SK-N-SH (cell line): ENCODE measurements at regions not wholly inside any gene's neighbourhood (a gene's known extent, or its start where the extent isn't known, plus 50 kb on each side); places are given as distances from the start of the nearest gene placed in this dataset.

Source experiments
- CTCF ChIA-PET: fragments of 300-600, 350-600 bp; formaldehyde crosslinking; extraction: SDS; loops from one replicate; lab custom pipeline; 2021; lab: Yijun Ruan, JAX
- POLR2A ChIA-PET: fragments of 350-600 bp; sonication (Branson Sonifier 250); formaldehyde crosslinking; extraction: SDS; loops from one replicate; lab custom pipeline; 2020; ENCODE audit warnings: antibody characterized with exemption, inconsistent platforms; lab: Yijun Ruan, JAX
- DNase-seq: peaks from one replicate; pipeline ENCODE4 v3.0.0; 2012
- H2AFZ ChIP-seq: fragments of 200-600 bp; sonication (generic); 2 replicates; pipeline ENCODE4 v1.8.1; 2016; ENCODE audit warnings: antibody characterized with exemption, mild to moderate bottlenecking, low read depth
- H3F3A ChIP-seq: fragments of 200-600 bp; sonication (generic); replicated peaks from 2 replicates; pipeline ENCODE3; 2016; ENCODE audit warnings: antibody characterized with exemption, mild to moderate bottlenecking; ENCODE audit not compliant: insufficient read depth
- H3K27ac ChIP-seq, 2 experiments: fragments of 200-500 bp in 1 of 2; fragments of 200-600 bp in 1 of 2; sonication (Bioruptor generic) in 1 of 2; sonication (generic), shearing (Covaris generic) in 1 of 2; 2 replicates each; pipeline versions ENCODE4 v1.5.1 to v1.6.1; 2014 to 2016; ENCODE audit warnings: low read depth in 2 of 2, inconsistent platforms in 1 of 2, low read length in 1 of 2, mild to moderate bottlenecking in 1 of 2, mixed read lengths in 1 of 2
- H3K27me3 ChIP-seq: fragments of 200-600 bp; sonication (generic), shearing (Covaris generic); 2 replicates; pipeline ENCODE4 v1.6.1; 2016; ENCODE audit warnings: mixed run types; ENCODE audit not compliant: insufficient read depth
- H3K36me3 ChIP-seq, 2 experiments: fragments of 200-500 bp in 1 of 2; fragments of 200-600 bp in 1 of 2; sonication (Bioruptor generic) in 1 of 2; sonication (generic) in 1 of 2; replicated peaks in 1 of 2; 2 replicates each; pipeline versions ENCODE3 to v1.5.1; 2014 to 2016; ENCODE audit warnings: low read length in 1 of 2, mild to moderate bottlenecking in 1 of 2; ENCODE audit not compliant: insufficient read depth in 2 of 2, control insufficient read depth in 1 of 2
- H3K4me1 ChIP-seq, 2 experiments: fragments of 200-500 bp in 1 of 2; fragments of 200-600 bp in 1 of 2; sonication (Bioruptor generic) in 1 of 2; sonication (generic), shearing (Covaris generic) in 1 of 2; 2 replicates each; pipeline versions ENCODE4 v1.5.1 to v1.6.1; 2014 to 2016; ENCODE audit warnings: low read depth in 1 of 2, low read length in 1 of 2, mixed run types in 1 of 2; ENCODE audit not compliant: insufficient read depth in 2 of 2, control insufficient read depth in 1 of 2
- H3K4me2 ChIP-seq: fragments of 200-600 bp; sonication (generic), shearing (Covaris generic); 2 replicates; pipeline ENCODE4 v1.6.1; 2017; ENCODE audit warnings: mixed run types
- H3K4me3 ChIP-seq, 2 experiments: fragments of 200-500 bp in 1 of 2; fragments of 200-600 bp in 1 of 2; sonication (Bioruptor generic) in 1 of 2; sonication (generic), shearing (Covaris generic) in 1 of 2; 2 replicates each; pipeline versions ENCODE4 v1.5.1 to v1.8.1; 2014 to 2016; ENCODE audit warnings: low read depth in 2 of 2, inconsistent platforms in 1 of 2, low read length in 1 of 2, mild to moderate bottlenecking in 1 of 2, mixed read lengths in 1 of 2, moderate library complexity in 1 of 2
- H3K79me2 ChIP-seq: fragments of 200-600 bp; sonication (generic); 2 replicates; pipeline ENCODE4 v1.8.1; 2017; ENCODE audit warnings: mild to moderate bottlenecking; ENCODE audit not compliant: insufficient read depth
- H3K9ac ChIP-seq: fragments of 200-600 bp; sonication (generic); 2 replicates; pipeline ENCODE4 v1.6.1; 2017; ENCODE audit warnings: mixed run types
- H3K9me2 ChIP-seq: fragments of 200-600 bp; sonication (generic); 2 replicates; pipeline ENCODE4 v1.6.1; 2017; ENCODE audit warnings: mixed run types
- H3K9me3 ChIP-seq: fragments of 200-600 bp; sonication (generic); 2 replicates; pipeline ENCODE4 v1.6.1; 2017; ENCODE audit warnings: mixed run types, mild to moderate bottlenecking, moderate library complexity
- H4K20me1 ChIP-seq: fragments of 200-600 bp; sonication (generic); 2 replicates; pipeline ENCODE4 v1.6.1; 2017; ENCODE audit warnings: mild to moderate bottlenecking, mixed run types; ENCODE audit not compliant: insufficient read depth
- CHD2 ChIP-seq: fragments of 150-350 bp; IDR thresholded peaks from 2 replicates; pipeline ENCODE4 v1.6.1; 2018; ENCODE audit warnings: low read length; ENCODE audit not compliant: partially characterized antibody
- EP300 ChIP-seq, 2 experiments: IDR thresholded peaks; 2 replicates each; pipeline versions ENCODE4 v1.4.0 to v1.6.1; 2012; ENCODE audit warnings: borderline replicate concordance in 1 of 2, low read depth in 1 of 2, low read length in 1 of 2
- EZH2phosphoT487 ChIP-seq: fragments of 200-600 bp; sonication (generic); IDR thresholded peaks from 2 replicates; pipeline ENCODE4 v1.6.1; 2017; ENCODE audit warnings: low read depth, mixed run types, mild to moderate bottlenecking, antibody characterized with exemption, moderate library complexity, borderline replicate concordance
- FOSL2 ChIP-seq: IDR thresholded peaks from 2 replicates; pipeline ENCODE4 v1.4.0; 2012; ENCODE audit warnings: low read depth, mild to moderate bottlenecking, moderate library complexity, borderline replicate concordance
- GABPA ChIP-seq: IDR thresholded peaks from 2 replicates; pipeline ENCODE4 v1.4.0; 2012; ENCODE audit warnings: low read depth, mild to moderate bottlenecking
- JUND ChIP-seq: IDR thresholded peaks from 2 replicates; pipeline ENCODE4 v1.4.0; 2012
- RCOR1 ChIP-seq: fragments of 150-350 bp; IDR thresholded peaks from 2 replicates; pipeline ENCODE4 v1.6.1; 2017; ENCODE audit warnings: antibody characterized with exemption, low read length
- SIN3A ChIP-seq: IDR thresholded peaks from 2 replicates; pipeline ENCODE4 v1.6.1; 2012; ENCODE audit warnings: low read depth, mild to moderate bottlenecking, low read length, moderate library complexity, borderline replicate concordance
- SMC3 ChIP-seq: IDR thresholded peaks from 2 replicates; pipeline ENCODE4 v1.6.1; 2012; ENCODE audit warnings: low read depth, low read length, improper control_type of control experiment
- TCF12 ChIP-seq: IDR thresholded peaks from 2 replicates; pipeline ENCODE4 v1.4.0; 2012
- WGBS: methylation state at CpG from one replicate; pipeline ENCODE4 v1.1.6; 2017; ENCODE audit warnings: low lambda C conversion rate; 5-methylcytosine and 5-hydroxymethylcytosine counted together
- TF ChIP-seq, protein P1 (sequence below): IDR thresholded peaks from 2 replicates; pipeline ENCODE4 v1.4.0; 2012; ENCODE audit warnings: low read depth
- TF ChIP-seq, protein P2 (sequence below): IDR thresholded peaks from 2 replicates; pipeline ENCODE4 v1.4.0; 2012; ENCODE audit warnings: low read depth, borderline replicate concordance
- TF ChIP-seq, protein P3 (sequence below): IDR thresholded peaks from 2 replicates; pipeline ENCODE4; 2012

DNA sequence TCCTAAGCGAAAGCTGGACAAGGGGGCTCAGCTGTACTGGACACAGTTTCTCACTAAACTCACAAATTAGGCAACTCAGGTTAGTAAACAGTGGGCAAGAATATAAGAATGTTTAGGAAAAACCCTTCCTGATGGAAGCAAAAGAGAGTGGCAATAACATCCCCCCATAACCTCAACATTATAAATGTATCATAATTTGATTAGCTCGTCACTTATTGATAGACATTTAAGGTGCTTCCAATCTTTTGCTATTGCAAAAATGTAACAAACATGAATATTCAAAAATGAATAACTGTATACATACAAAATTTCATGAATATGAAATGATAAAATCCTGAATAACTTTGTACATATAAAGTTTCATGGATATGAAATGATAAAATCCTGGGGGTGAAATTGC is 415.7 kb downstream of the EPM2A start:
- POLR2A ChIA-PET: no interaction called here
- no peak overlapping the region for H3K9ac ChIP-seq

DNA sequence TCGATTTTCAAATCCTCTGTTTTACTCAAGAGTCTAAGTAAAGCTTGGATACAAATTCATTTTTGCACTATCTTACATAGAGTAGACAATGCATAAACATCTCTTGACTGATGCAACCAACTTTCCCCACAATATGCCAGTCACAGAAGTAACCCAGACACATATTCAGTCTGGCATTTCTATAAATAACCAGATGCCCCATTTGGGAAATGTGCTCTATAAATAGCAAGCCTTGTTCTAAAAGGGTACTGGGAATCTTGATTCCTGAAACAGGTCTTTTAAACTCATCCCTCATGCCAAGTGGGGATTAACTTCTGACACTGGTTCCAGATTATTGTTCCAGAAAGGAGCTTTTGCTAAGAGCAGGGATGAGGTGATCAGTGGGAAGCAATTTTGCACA is 411.7 kb downstream of the EPM2A start:
- Histone ChIP-seq H2AFZ (no peak overlapping the region), H3K79me2 (no peaks in the 10 kb centered on the region), H3K27me3 (no peaks in the 10 kb centered on the region), H3F3A (no peaks in the 10 kb centered on the region), H3K4me1 (no peaks in the 10 kb centered on the region), H3K4me3 (no peak overlapping the region), H3K36me3 (no peaks in the 10 kb centered on the region), H3K4me2 (no peak overlapping the region), H3K9ac (no peak overlapping the region), H3K9me3 (no peaks in the 10 kb centered on the region), H3K9me2 (0 out of 2 replicates have a peak, but pooled peaks cover 2% of the 10 kb centered on the region), H3K27ac (no peak overlapping the region), H4K20me1 (no peaks in the 10 kb centered on the region)
- DNase-seq: no peak
- POLR2A ChIA-PET: no interaction called here
- TF ChIP-seq, protein P1, sequence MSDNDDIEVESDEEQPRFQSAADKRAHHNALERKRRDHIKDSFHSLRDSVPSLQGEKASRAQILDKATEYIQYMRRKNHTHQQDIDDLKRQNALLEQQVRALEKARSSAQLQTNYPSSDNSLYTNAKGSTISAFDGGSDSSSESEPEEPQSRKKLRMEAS: no peak
- no peak for TF ChIP-seq RCOR1
- TF ChIP-seq FOSL2: no peak
- TF ChIP-seq SIN3A: no peak
- CTCF ChIA-PET: no interaction called here
- WGBS: 18% methylated on average over 1 of the region's 1 CpG

More for the DNA sequence above, 415.7 kb downstream of the EPM2A start:
- DNase-seq: no peak
- no peaks in the 10 kb centered on the region for H3K27me3 ChIP-seq
- no peak overlapping the region for H2AFZ ChIP-seq
- H3K36me3 ChIP-seq: no peaks in the 10 kb centered on the region
- 0 out of 2 replicates have a peak, but pooled peaks cover 2% of the 10 kb centered on the region for H3K9me2 ChIP-seq
- no peak overlapping the region for H3K27ac ChIP-seq
- TF ChIP-seq, protein P2, sequence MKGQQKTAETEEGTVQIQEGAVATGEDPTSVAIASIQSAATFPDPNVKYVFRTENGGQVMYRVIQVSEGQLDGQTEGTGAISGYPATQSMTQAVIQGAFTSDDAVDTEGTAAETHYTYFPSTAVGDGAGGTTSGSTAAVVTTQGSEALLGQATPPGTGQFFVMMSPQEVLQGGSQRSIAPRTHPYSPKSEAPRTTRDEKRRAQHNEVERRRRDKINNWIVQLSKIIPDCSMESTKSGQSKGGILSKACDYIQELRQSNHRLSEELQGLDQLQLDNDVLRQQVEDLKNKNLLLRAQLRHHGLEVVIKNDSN: no peak
- no peak for TF ChIP-seq EP300 (IDR thresholded peaks at IDR 0.05; ENCODE audit: borderline replicate concordance in 1 of 2, low read depth in 1 of 2, low read length in 1 of 2)
- TF ChIP-seq SMC3: no peak
- no peak for TF ChIP-seq GABPA
- TF ChIP-seq CHD2: no peak
- no peak for TF ChIP-seq JUND
- no peak for TF ChIP-seq TCF12
- TF ChIP-seq EZH2phosphoT487: no peak
- TF ChIP-seq, protein P3, sequence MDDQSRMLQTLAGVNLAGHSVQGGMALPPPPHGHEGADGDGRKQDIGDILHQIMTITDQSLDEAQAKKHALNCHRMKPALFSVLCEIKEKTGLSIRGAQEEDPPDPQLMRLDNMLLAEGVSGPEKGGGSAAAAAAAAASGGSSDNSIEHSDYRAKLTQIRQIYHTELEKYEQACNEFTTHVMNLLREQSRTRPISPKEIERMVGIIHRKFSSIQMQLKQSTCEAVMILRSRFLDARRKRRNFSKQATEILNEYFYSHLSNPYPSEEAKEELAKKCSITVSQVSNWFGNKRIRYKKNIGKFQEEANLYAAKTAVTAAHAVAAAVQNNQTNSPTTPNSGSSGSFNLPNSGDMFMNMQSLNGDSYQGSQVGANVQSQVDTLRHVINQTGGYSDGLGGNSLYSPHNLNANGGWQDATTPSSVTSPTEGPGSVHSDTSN: no peak
- 36% methylated on average over 2 of the region's 2 CpGs for WGBS
- H3K4me3 ChIP-seq: no peak overlapping the region
- CTCF ChIA-PET: interaction anchor here (1.1 kb wide), 1 partner anchor 738 kb away, joined by 3 read pairs; no protein-coding TSS in a partner anchor
- H3F3A ChIP-seq: no peaks in the 10 kb centered on the region
- no peaks in the 10 kb centered on the region for H3K79me2 ChIP-seq
- H4K20me1 ChIP-seq: no peaks in the 10 kb centered on the region
- no peaks in the 10 kb centered on the region for H3K4me1 ChIP-seq
- no peaks in the 10 kb centered on the region for H3K9me3 ChIP-seq
- no peak overlapping the region for H3K4me2 ChIP-seq
